ENCODE measurements at regions not wholly inside any gene's neighbourhood (a gene's known extent, or its start where the extent isn't known, plus 50 kb on each side); places are given as distances from the start of the nearest gene placed in this dataset.

- no peaks in the 10 kb centered on the region for H3K9me3 ChIP-seq (replicated peaks; ENCODE audit: control insufficient read depth, insufficient read depth, low read length)
- FAIRE-seq (no peak), DNase-seq (ENCODE audit: low read depth, low spot score) (no peak)
- intact Hi-C loops (cut with micrococcal nuclease) = no loop called here
- no TSS peak for BruUV-seq (replicated peaks)
- H3K4me3 ChIP-seq (replicated peaks in 1 of 3; ENCODE audit: insufficient read depth in 1 of 3, low read depth in 1 of 3, low read length in 3 of 3) = no peak overlapping the region
- no peak overlapping the region for H2AFZ ChIP-seq (ENCODE audit: low read depth, low read length)
- H3K36me3 ChIP-seq (ENCODE audit: control insufficient read depth in 2 of 2, extremely low read depth in 1 of 2, insufficient read depth in 2 of 2, low read length in 2 of 2) = no peaks in the 10 kb centered on the region
- dilution Hi-C loops (cut with MboI; ENCODE audit: extremely low pct_ligation_motif_present, low sequenced_read_pairs) = no loop called here
- TF ChIP-seq POLR2AphosphoS5 (IDR thresholded peaks at IDR 0.05; ENCODE audit: insufficient read depth, low read depth, low read length) (no peak), POLR2A (IDR thresholded peaks at IDR 0.05; ENCODE audit: low read depth, low read length) (no peak), JUN (IDR thresholded peaks at IDR 0.05; ENCODE audit: borderline replicate concordance, insufficient read depth, insufficient read length, low read depth) (no peak), CTCF (IDR thresholded peaks at IDR 0.05; ENCODE audit: extremely low read depth in 1 of 2, insufficient read depth in 1 of 2, low read depth in 1 of 2, low read length in 2 of 2) (no peak), MAX (IDR thresholded peaks at IDR 0.05; ENCODE audit: insufficient read depth, insufficient read length) (no peak)
- no peaks in the 10 kb centered on the region for H4K20me1 ChIP-seq (replicated peaks; ENCODE audit: control insufficient read depth, extremely low read depth, insufficient read depth, low read length)
- no peaks in the 10 kb centered on the region for H3K27me3 ChIP-seq (ENCODE audit: control insufficient read depth in 2 of 2, insufficient read depth in 2 of 2, low read length in 2 of 2)
- H3K79me2 ChIP-seq (ENCODE audit: control insufficient read depth, insufficient read depth, low read length) = no peaks in the 10 kb centered on the region
- no peak overlapping the region for H3K4me2 ChIP-seq (ENCODE audit: insufficient read depth, low read length)
- no peak overlapping the region for H3K27ac ChIP-seq (ENCODE audit: insufficient read depth, low read depth, low read length)
- no peaks in the 10 kb centered on the region for H3K9me1 ChIP-seq (replicated peaks; ENCODE audit: control insufficient read depth, extremely low read depth, insufficient read depth, low read length)
- no peaks in the 10 kb centered on the region for H3K4me1 ChIP-seq (ENCODE audit: control insufficient read depth, extremely low read depth, insufficient read depth, low read length)
- CTCF ChIA-PET = no interaction called here
- POLR2A ChIA-PET = no interaction called here
- no peak overlapping the region for H3K9ac ChIP-seq (replicated peaks; ENCODE audit: extremely low read depth, insufficient read depth, low read length)
Measured at GRCh38 chr5:8553364-8553763, 684.4 kb downstream of the MTRR start.

- ChIA-PET CTCF (no interaction called here), POLR2A (no interaction called here)
- no peaks in the 10 kb centered on the region for H3K27me3 ChIP-seq (ENCODE audit: control insufficient read depth in 2 of 2, insufficient read depth in 2 of 2, low read length in 2 of 2)
- H3K36me3 ChIP-seq (ENCODE audit: control insufficient read depth in 2 of 2, extremely low read depth in 1 of 2, insufficient read depth in 2 of 2, low read length in 2 of 2) = no peaks in the 10 kb centered on the region
- no peak overlapping the region for H3K4me2 ChIP-seq (ENCODE audit: insufficient read depth, low read length)
- H3K79me2 ChIP-seq (ENCODE audit: control insufficient read depth, insufficient read depth, low read length) = no peaks in the 10 kb centered on the region
- BruUV-seq (replicated peaks) = no TSS peak
- no peaks in the 10 kb centered on the region for H4K20me1 ChIP-seq (replicated peaks; ENCODE audit: control insufficient read depth, extremely low read depth, insufficient read depth, low read length)
- TF ChIP-seq EZH2 (IDR thresholded peaks at IDR 0.05; ENCODE audit: borderline replicate concordance, low read depth, low read length, severe bottlenecking) = no peak
- TF ChIP-seq MYC (IDR thresholded peaks at IDR 0.05; ENCODE audit: low read depth, low read length) = no peak
- no peak for TF ChIP-seq FOS (IDR thresholded peaks at IDR 0.05; ENCODE audit: borderline replicate concordance, insufficient read depth, low read length)
- TF ChIP-seq POLR2A (IDR thresholded peaks at IDR 0.05; ENCODE audit: low read depth, low read length) = no peak
- TF ChIP-seq CTCF (IDR thresholded peaks at IDR 0.05; ENCODE audit: extremely low read depth in 1 of 2, insufficient read depth in 1 of 2, low read depth in 1 of 2, low read length in 2 of 2) = no peak
- TF ChIP-seq GATA2 (IDR thresholded peaks at IDR 0.05; ENCODE audit: insufficient read depth, insufficient read length, low read depth, low read length) = no peak
- TF ChIP-seq POLR2AphosphoS5 (IDR thresholded peaks at IDR 0.05; ENCODE audit: insufficient read depth, low read depth, low read length) = no peak
- no peak for TF ChIP-seq MAX (IDR thresholded peaks at IDR 0.05; ENCODE audit: insufficient read depth, insufficient read length)
- no peak for TF ChIP-seq JUN (IDR thresholded peaks at IDR 0.05; ENCODE audit: borderline replicate concordance, insufficient read depth, insufficient read length, low read depth)
- intact Hi-C loops (cut with micrococcal nuclease) = no loop called here
- no peaks in the 10 kb centered on the region for H3K9me3 ChIP-seq (replicated peaks; ENCODE audit: control insufficient read depth, insufficient read depth, low read length)
- no peak overlapping the region for H2AFZ ChIP-seq (ENCODE audit: low read depth, low read length)
- DNase-seq (ENCODE audit: low read depth, low spot score) (no peak), FAIRE-seq (no peak)
- dilution Hi-C loops (cut with MboI; ENCODE audit: extremely low pct_ligation_motif_present, low sequenced_read_pairs) = no loop called here
- H3K27ac ChIP-seq (ENCODE audit: insufficient read depth, low read depth, low read length) = no peak overlapping the region
- H3K9ac ChIP-seq (replicated peaks; ENCODE audit: extremely low read depth, insufficient read depth, low read length) = no peak overlapping the region
- H3K4me1 ChIP-seq (ENCODE audit: control insufficient read depth, extremely low read depth, insufficient read depth, low read length) = no peaks in the 10 kb centered on the region
- no peak overlapping the region for H3K4me3 ChIP-seq (replicated peaks in 1 of 3; ENCODE audit: insufficient read depth in 1 of 3, low read depth in 1 of 3, low read length in 3 of 3)
- no peaks in the 10 kb centered on the region for H3K9me1 ChIP-seq (replicated peaks; ENCODE audit: control insufficient read depth, extremely low read depth, insufficient read depth, low read length)
Measured at GRCh38 chr5:8557728-8558127, 688.8 kb downstream of the MTRR start.

Measured in endothelial cell of umbilical vein (primary cell).